Subcutaneous abdominal adipose tissue (tissue), 5 donors: ENCODE measurements at regions not wholly inside any gene's neighbourhood (a gene's known extent, or its start where the extent isn't known, plus 50 kb on each side); places are given as distances from the start of the nearest gene placed in this dataset.
"Not testable (repeated sequence)": the region's sequence is repeated elsewhere in the genome, so short reads cannot be mapped to it uniquely, and the experiment has no call there.

Source experiments
- H3K27ac ChIP-seq: one replicate; pipeline ENCODE4 v1.7.0; 2013; ENCODE audit warnings: low read depth, mild to moderate bottlenecking, inconsistent platforms, low read length, moderate library complexity
- H3K27me3 ChIP-seq, 5 donors: one replicate each; pipeline ENCODE4 v1.7.0; 2013; ENCODE audit warnings: low read length in 5 of 5, inconsistent platforms in 1 of 5; ENCODE audit not compliant: control insufficient read depth in 5 of 5, insufficient read depth in 4 of 5
- H3K36me3 ChIP-seq, 5 donors: one replicate each; pipeline ENCODE4 v1.7.0; 2013; ENCODE audit warnings: low read length in 5 of 5; ENCODE audit not compliant: control insufficient read depth in 5 of 5, insufficient read depth in 5 of 5
- H3K4me1 ChIP-seq, 5 donors: one replicate each; pipeline ENCODE4 v1.7.0; 2013; ENCODE audit warnings: low read length in 5 of 5, mild to moderate bottlenecking in 3 of 5, moderate library complexity in 1 of 5; ENCODE audit not compliant: control insufficient read depth in 5 of 5, insufficient read depth in 5 of 5
- H3K4me3 ChIP-seq, 5 donors: one replicate each; pipeline ENCODE4 v1.7.0; 2013; ENCODE audit warnings: low read length in 5 of 5, low read depth in 1 of 5
- H3K9ac ChIP-seq, 5 donors: one replicate each; pipeline ENCODE4 v1.7.0; 2013; ENCODE audit warnings: low read length in 5 of 5, mild to moderate bottlenecking in 4 of 5, moderate library complexity in 3 of 5
- H3K9me3 ChIP-seq, 5 donors: one replicate each; pipeline ENCODE4 v1.7.0; 2013; ENCODE audit warnings: low read length in 5 of 5; ENCODE audit not compliant: control insufficient read depth in 5 of 5
- donor health status: healthy.
- donor health status: healthy.
- donor health status: healthy.
- donor health status: healthy.
- donor health status: healthy.

GRCh38 chr5:130294798-130295197 is 390.5 kb downstream of the CHSY3 start:
- not testable (repeated sequence) for H3K9ac ChIP-seq, H3K27ac ChIP-seq

GRCh38 chr5:130290219-130290618 is 386.0 kb downstream of the CHSY3 start:
- Histone ChIP-seq H3K27ac (no peak overlapping the region), H3K9me3 (no peaks in the 10 kb centered on the region), H3K27me3 (no peaks in the 10 kb centered on the region), H3K36me3 (no peaks in the 10 kb centered on the region), H3K4me3 (no peak overlapping the region), H3K9ac (no peak overlapping the region), H3K4me1 (peaks cover 0 to 3% (median 0%) of the 10 kb centered on the region in 5 donors)

More at GRCh38 chr5:130294798-130295197, 390.5 kb downstream of the CHSY3 start:
- H3K4me3 ChIP-seq, H3K9me3 ChIP-seq, H3K4me1 ChIP-seq, H3K27me3 ChIP-seq, H3K36me3 ChIP-seq: not testable (repeated sequence)

- Histone ChIP-seq H3K27ac (no peak overlapping the region), H3K36me3 (no peaks in the 10 kb centered on the region), H3K9ac (no peak overlapping the region), H3K4me3 (no peak overlapping the region), H3K9me3 (no peaks in the 10 kb centered on the region), H3K27me3 (no peaks in the 10 kb centered on the region), H3K4me1 (peaks cover 0 to 3% (median 0%) of the 10 kb centered on the region in 5 donors)
Measured at GRCh38 chr5:130289132-130290088, 385.1 kb downstream of the CHSY3 start.

- Histone ChIP-seq H3K9me3 (no peaks in the 10 kb centered on the region), H3K4me1 (peaks cover 0 to 3% (median 0%) of the 10 kb centered on the region in 5 donors), H3K36me3 (no peaks in the 10 kb centered on the region), H3K9ac (no peak overlapping the region), H3K27ac (no peak overlapping the region), H3K27me3 (no peaks in the 10 kb centered on the region), H3K4me3 (no peak overlapping the region)
Measured at GRCh38 chr5:130287438-130287837, 383.2 kb downstream of the CHSY3 start.

GRCh38 chr5:130286971-130287370 is 382.7 kb downstream of the CHSY3 start:
- no peaks in the 10 kb centered on the region for H3K27me3 ChIP-seq
- H3K36me3 ChIP-seq: no peaks in the 10 kb centered on the region
- H3K4me3 ChIP-seq: no peak overlapping the region
- H3K27ac ChIP-seq: no peak overlapping the region
- H3K9ac ChIP-seq: no peak overlapping the region
- H3K4me1 ChIP-seq: peaks cover 0 to 3% (median 0%) of the 10 kb centered on the region in 5 donors
- H3K9me3 ChIP-seq: no peaks in the 10 kb centered on the region

- Histone ChIP-seq H3K9ac (no peak overlapping the region), H3K27ac (no peak overlapping the region), H3K4me3 (no peak overlapping the region), H3K36me3 (no peaks in the 10 kb centered on the region), H3K9me3 (no peaks in the 10 kb centered on the region), H3K4me1 (no peaks in the 10 kb centered on the region), H3K27me3 (no peaks in the 10 kb centered on the region)
Measured at GRCh38 chr5:130282049-130282448, 377.8 kb downstream of the CHSY3 start.

- H3K4me3 ChIP-seq: no peak overlapping the region
- no peaks in the 10 kb centered on the region for H3K9me3 ChIP-seq
- no peaks in the 10 kb centered on the region for H3K36me3 ChIP-seq
- no peaks in the 10 kb centered on the region for H3K4me1 ChIP-seq
- H3K27me3 ChIP-seq: no peaks in the 10 kb centered on the region
- H3K27ac ChIP-seq: no peak overlapping the region
- H3K9ac ChIP-seq: no peak overlapping the region
Measured at GRCh38 chr5:130280528-130281217, 376.4 kb downstream of the CHSY3 start.

GRCh38 chr5:130279386-130279785 is 375.1 kb downstream of the CHSY3 start:
- Histone ChIP-seq H3K27ac (no peak overlapping the region), H3K9ac (no peak overlapping the region), H3K4me1 (no peaks in the 10 kb centered on the region), H3K9me3 (no peaks in the 10 kb centered on the region), H3K36me3 (no peaks in the 10 kb centered on the region), H3K27me3 (no peaks in the 10 kb centered on the region), H3K4me3 (no peak overlapping the region)

GRCh38 chr5:130278136-130278535 is 373.9 kb downstream of the CHSY3 start:
- Histone ChIP-seq H3K9me3 (no peaks in the 10 kb centered on the region), H3K4me1 (no peaks in the 10 kb centered on the region), H3K27ac (no peak overlapping the region), H3K27me3 (no peaks in the 10 kb centered on the region), H3K9ac (no peak overlapping the region), H3K4me3 (no peak overlapping the region), H3K36me3 (no peaks in the 10 kb centered on the region)

GRCh38 chr5:130277522-130277921 is 373.3 kb downstream of the CHSY3 start:
- H3K36me3 ChIP-seq: no peaks in the 10 kb centered on the region
- H3K27ac ChIP-seq: no peak overlapping the region
- no peak overlapping the region for H3K4me3 ChIP-seq
- H3K27me3 ChIP-seq: no peaks in the 10 kb centered on the region
- H3K9me3 ChIP-seq: no peaks in the 10 kb centered on the region
- H3K4me1 ChIP-seq: no peaks in the 10 kb centered on the region
- no peak overlapping the region for H3K9ac ChIP-seq
